ENCODE measurements at regions not wholly inside any gene's neighbourhood (a gene's known extent, or its start where the extent isn't known, plus 50 kb on each side); places are given as distances from the start of the nearest gene placed in this dataset.

- DNase-seq (no peak), ATAC-seq (ENCODE audit: poor library complexity) (no peak)
- ChIA-PET POLR2A (no interaction called here), CTCF (no interaction called here)
- H3K9me3 Mint-ChIP-seq, result peaks cover 2% of the 10 kb centered on the region
- Histone ChIP-seq H3K36me3 (ENCODE audit: insufficient read depth, low read length) (no peaks in the 10 kb centered on the region), H3K27ac (ENCODE audit: low read depth in 1 of 2, low read length in 2 of 2) (no peak overlapping the region), H3K9me3 (ENCODE audit: control insufficient read depth in 1 of 2, insufficient read depth in 1 of 2, low read length in 2 of 2) (peaks cover 0 to 3% of the 10 kb centered on the region in 2 experiments), H3K4me1 (ENCODE audit: insufficient read depth, low read length) (no peaks in the 10 kb centered on the region), H3K27me3 (ENCODE audit: control insufficient read depth in 1 of 2, insufficient read depth in 2 of 2, low read length in 2 of 2) (no peaks in the 10 kb centered on the region), H3K4me3 (ENCODE audit: low read length) (no peak overlapping the region)
- no peak overlapping the region for H3K27ac Mint-ChIP-seq
- intact Hi-C loops (cut with DNase I, micrococcal nuclease), result no loop called here
- H3K36me3 Mint-ChIP-seq (ENCODE audit: low read depth), result no peaks in the 10 kb centered on the region
- H3K27me3 Mint-ChIP-seq, result peaks cover 4% of the 10 kb centered on the region
- H3K4me1 Mint-ChIP-seq (ENCODE audit: low read depth), result no peaks in the 10 kb centered on the region
- no peak for TF ChIP-seq CTCF (IDR thresholded peaks at IDR 0.05)
- no peak overlapping the region for H3K4me3 Mint-ChIP-seq
These were observed 112.5 kb downstream of the ZC3H11B start for GRCh38 chr1:219500327-219500897.

- Histone ChIP-seq H3K9me3 (ENCODE audit: control insufficient read depth in 1 of 2, insufficient read depth in 1 of 2, low read length in 2 of 2) (peaks cover 0 to 3% of the 10 kb centered on the region in 2 experiments), H3K4me1 (ENCODE audit: insufficient read depth, low read length) (no peaks in the 10 kb centered on the region), H3K27me3 (ENCODE audit: control insufficient read depth in 1 of 2, insufficient read depth in 2 of 2, low read length in 2 of 2) (no peaks in the 10 kb centered on the region), H3K36me3 (ENCODE audit: insufficient read depth, low read length) (no peaks in the 10 kb centered on the region), H3K4me3 (ENCODE audit: low read length) (no peak overlapping the region), H3K27ac (ENCODE audit: low read depth in 1 of 2, low read length in 2 of 2) (no peak overlapping the region)
- Mint-ChIP-seq H3K27ac (no peak overlapping the region), H3K9me3 (peaks cover 2% of the 10 kb centered on the region), H3K27me3 (no peaks in the 10 kb centered on the region), H3K36me3 (ENCODE audit: low read depth) (no peaks in the 10 kb centered on the region), H3K4me3 (no peak overlapping the region), H3K4me1 (ENCODE audit: low read depth) (no peaks in the 10 kb centered on the region)
- TF ChIP-seq CTCF (IDR thresholded peaks at IDR 0.05), result no peak
- POLR2A ChIA-PET, result no interaction called here
- CTCF ChIA-PET, result no interaction called here
- intact Hi-C loops (cut with DNase I, micrococcal nuclease), result no loop called here
- ATAC-seq (ENCODE audit: poor library complexity), result no peak
- DNase-seq, result no peak
These were observed 114.2 kb downstream of the ZC3H11B start for GRCh38 chr1:219498666-219499065.

- Mint-ChIP-seq H3K9me3 (peaks cover 5% of the 10 kb centered on the region), H3K27ac (no peak overlapping the region), H3K4me1 (ENCODE audit: low read depth) (no peaks in the 10 kb centered on the region), H3K4me3 (no peak overlapping the region), H3K27me3 (no peaks in the 10 kb centered on the region), H3K36me3 (ENCODE audit: low read depth) (no peaks in the 10 kb centered on the region)
- ChIA-PET POLR2A (no interaction called here), CTCF (no interaction called here)
- Histone ChIP-seq H3K27me3 (ENCODE audit: control insufficient read depth in 1 of 2, insufficient read depth in 2 of 2, low read length in 2 of 2) (no peaks in the 10 kb centered on the region), H3K4me1 (ENCODE audit: insufficient read depth, low read length) (no peaks in the 10 kb centered on the region), H3K27ac (ENCODE audit: low read depth in 1 of 2, low read length in 2 of 2) (no peak overlapping the region), H3K4me3 (ENCODE audit: low read length) (no peak overlapping the region), H3K36me3 (ENCODE audit: insufficient read depth, low read length) (no peaks in the 10 kb centered on the region), H3K9me3 (ENCODE audit: control insufficient read depth in 1 of 2, insufficient read depth in 1 of 2, low read length in 2 of 2) (no peaks in the 10 kb centered on the region)
- no peak for TF ChIP-seq CTCF (IDR thresholded peaks at IDR 0.05)
- ATAC-seq (ENCODE audit: poor library complexity) (no peak), DNase-seq (no peak)
- intact Hi-C loops (cut with DNase I, micrococcal nuclease), result no loop called here
These were observed 117.0 kb downstream of the ZC3H11B start for GRCh38 chr1:219495737-219496408.
